Mucosa of rectum (tissue), 2 donors: ENCODE measurements at regions not wholly inside any gene's neighbourhood (a gene's known extent, or its start where the extent isn't known, plus 50 kb on each side); places are given as distances from the start of the nearest gene placed in this dataset.

ENCODE experiments used
- H3K27ac ChIP-seq, 2 donors: one replicate each; pipeline ENCODE4 v1.7.0; 2013; ENCODE audit warnings: inconsistent platforms in 2 of 2, low read depth in 2 of 2, low read length in 2 of 2
- H3K27me3 ChIP-seq, 2 donors: one replicate each; pipeline ENCODE4 v1.7.0; 2013; ENCODE audit warnings: low read length in 2 of 2; ENCODE audit not compliant: control insufficient read depth in 2 of 2, insufficient read depth in 2 of 2
- H3K36me3 ChIP-seq, 2 donors: one replicate each; pipeline ENCODE4 v1.7.0; 2013; ENCODE audit warnings: low read length in 2 of 2; ENCODE audit not compliant: control insufficient read depth in 2 of 2, insufficient read depth in 2 of 2
- H3K4me1 ChIP-seq, 2 donors: one replicate each; pipeline ENCODE4 v1.7.0; 2013; ENCODE audit warnings: low read length in 2 of 2, mild to moderate bottlenecking in 1 of 2; ENCODE audit not compliant: control insufficient read depth in 2 of 2, insufficient read depth in 2 of 2
- H3K4me3 ChIP-seq, 2 donors: one replicate each; pipeline ENCODE4 v1.7.0; 2013; ENCODE audit warnings: low read length in 2 of 2
- H3K9ac ChIP-seq, 2 donors: one replicate each; pipeline ENCODE4 v1.7.0; 2013; ENCODE audit warnings: low read length in 2 of 2, low read depth in 1 of 2, mild to moderate bottlenecking in 1 of 2
- H3K9me3 ChIP-seq, 2 donors: one replicate each; pipeline ENCODE4 v1.7.0; 2013; ENCODE audit warnings: low read length in 2 of 2; ENCODE audit not compliant: control insufficient read depth in 2 of 2
- donor health status: healthy.
- donor health status: Normal muscosa, but diverticular disease.

- no peaks in the 10 kb centered on the region for H3K27me3 ChIP-seq
- no peaks in the 10 kb centered on the region for H3K36me3 ChIP-seq
- no peak overlapping the region for H3K27ac ChIP-seq
- H3K4me3 ChIP-seq = no peak overlapping the region
- no peaks in the 10 kb centered on the region for H3K4me1 ChIP-seq
- no peak overlapping the region for H3K9ac ChIP-seq
- no peaks in the 10 kb centered on the region for H3K9me3 ChIP-seq
Observed at GRCh38 chr12:118625050-118625675, 248.8 kb downstream of the SUDS3 start.

GRCh38 chr12:118633071-118633470, 256.7 kb downstream of the SUDS3 start:
- H3K4me1 ChIP-seq = no peaks in the 10 kb centered on the region

DNA sequence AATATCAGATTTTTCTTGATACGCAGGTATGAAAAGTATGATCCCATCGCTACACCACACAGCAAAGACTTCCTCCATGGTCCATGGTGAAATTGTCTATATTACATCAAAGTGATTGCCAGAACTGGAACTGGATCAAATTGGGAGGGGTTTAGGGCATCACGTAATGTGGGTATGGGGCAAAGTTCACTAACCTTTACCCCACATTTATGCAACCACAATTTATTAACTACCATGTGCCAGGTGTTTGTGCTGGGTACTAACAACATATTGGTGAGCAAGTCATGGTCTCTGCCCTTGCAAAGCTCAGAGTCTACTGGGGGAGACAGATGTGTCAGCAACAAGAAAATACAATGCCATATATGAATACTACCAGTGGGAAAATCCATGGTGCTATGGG, 258.9 kb downstream of the SUDS3 start:
- no peak overlapping the region for H3K4me3 ChIP-seq
- H3K9ac ChIP-seq = no peak overlapping the region
- no peak overlapping the region for H3K27ac ChIP-seq
- no peaks in the 10 kb centered on the region for H3K36me3 ChIP-seq
- no peaks in the 10 kb centered on the region for H3K4me1 ChIP-seq
- no peaks in the 10 kb centered on the region for H3K9me3 ChIP-seq
- no peaks in the 10 kb centered on the region for H3K27me3 ChIP-seq

More at GRCh38 chr12:118633071-118633470, 256.7 kb downstream of the SUDS3 start:
- H3K9ac ChIP-seq = no peak overlapping the region
- H3K36me3 ChIP-seq = no peaks in the 10 kb centered on the region
- H3K9me3 ChIP-seq = no peaks in the 10 kb centered on the region
- H3K27ac ChIP-seq = no peak overlapping the region
- H3K4me3 ChIP-seq = no peak overlapping the region
- H3K27me3 ChIP-seq = no peaks in the 10 kb centered on the region

- Histone ChIP-seq H3K9ac (no peak overlapping the region), H3K27ac (no peak overlapping the region), H3K4me1 (no peaks in the 10 kb centered on the region), H3K27me3 (no peaks in the 10 kb centered on the region), H3K36me3 (no peaks in the 10 kb centered on the region), H3K9me3 (no peaks in the 10 kb centered on the region), H3K4me3 (no peak overlapping the region)
Observed at GRCh38 chr12:118637767-118638370, 261.5 kb downstream of the SUDS3 start.

GRCh38 chr12:118641249-118641648, 264.9 kb downstream of the SUDS3 start:
- H3K9ac ChIP-seq = no peak overlapping the region
- no peaks in the 10 kb centered on the region for H3K27me3 ChIP-seq
- no peaks in the 10 kb centered on the region for H3K9me3 ChIP-seq
- H3K4me3 ChIP-seq = no peak overlapping the region
- H3K4me1 ChIP-seq = no peaks in the 10 kb centered on the region
- H3K36me3 ChIP-seq = no peaks in the 10 kb centered on the region
- no peak overlapping the region for H3K27ac ChIP-seq

- H3K36me3 ChIP-seq = no peaks in the 10 kb centered on the region
- no peaks in the 10 kb centered on the region for H3K4me1 ChIP-seq
- no peaks in the 10 kb centered on the region for H3K9me3 ChIP-seq
- H3K4me3 ChIP-seq = no peak overlapping the region
- no peak overlapping the region for H3K27ac ChIP-seq
- no peak overlapping the region for H3K9ac ChIP-seq
- H3K27me3 ChIP-seq = no peaks in the 10 kb centered on the region
Observed at GRCh38 chr12:118645219-118645618, 268.9 kb downstream of the SUDS3 start.

- Histone ChIP-seq H3K4me1 (no peaks in the 10 kb centered on the region), H3K9ac (no peak overlapping the region), H3K27me3 (no peaks in the 10 kb centered on the region), H3K9me3 (no peaks in the 10 kb centered on the region), H3K4me3 (no peak overlapping the region), H3K27ac (no peak overlapping the region), H3K36me3 (no peaks in the 10 kb centered on the region)
Observed at GRCh38 chr12:118649765-118650585, 273.6 kb downstream of the SUDS3 start.

GRCh38 chr12:118650586-118650960, 274.2 kb downstream of the SUDS3 start:
- Histone ChIP-seq H3K27me3 (no peaks in the 10 kb centered on the region), H3K4me3 (no peak overlapping the region), H3K27ac (no peak overlapping the region), H3K9me3 (no peaks in the 10 kb centered on the region), H3K36me3 (no peaks in the 10 kb centered on the region), H3K9ac (no peak overlapping the region), H3K4me1 (no peaks in the 10 kb centered on the region)

DNA sequence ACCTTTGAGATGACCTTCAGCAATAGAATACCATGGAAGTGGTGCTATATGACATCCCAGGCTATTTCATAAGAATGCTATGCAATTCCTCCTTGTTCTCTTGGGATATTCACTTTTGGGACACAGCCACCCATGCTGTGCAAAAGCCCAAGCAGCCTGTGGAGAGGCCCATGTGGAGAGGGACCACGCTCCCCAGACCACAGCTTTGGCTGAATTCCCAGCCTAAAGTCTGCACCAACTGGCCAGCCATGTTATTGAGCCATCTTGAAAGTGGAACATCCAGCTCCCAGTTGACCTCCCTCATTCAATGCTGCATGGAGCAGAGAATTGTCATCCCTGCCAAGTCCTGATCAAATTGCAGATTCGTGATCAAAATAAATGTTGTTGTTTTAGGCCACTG, 275.1 kb downstream of the SUDS3 start:
- H3K36me3 ChIP-seq = no peaks in the 10 kb centered on the region
- no peak overlapping the region for H3K9ac ChIP-seq
- no peak overlapping the region for H3K4me3 ChIP-seq
- H3K27me3 ChIP-seq = no peaks in the 10 kb centered on the region
- no peaks in the 10 kb centered on the region for H3K4me1 ChIP-seq
- H3K9me3 ChIP-seq = no peaks in the 10 kb centered on the region
- no peak overlapping the region for H3K27ac ChIP-seq

GRCh38 chr12:118655588-118655987, 279.2 kb downstream of the SUDS3 start:
- Histone ChIP-seq H3K4me1 (no peaks in the 10 kb centered on the region), H3K36me3 (no peaks in the 10 kb centered on the region), H3K27ac (no peak overlapping the region), H3K9ac (no peak overlapping the region), H3K4me3 (no peak overlapping the region), H3K27me3 (no peaks in the 10 kb centered on the region), H3K9me3 (no peaks in the 10 kb centered on the region)
